Choroid plexus epithelial cell (primary cell): ENCODE measurements at regions not wholly inside any gene's neighbourhood (a gene's known extent, or its start where the extent isn't known, plus 50 kb on each side); places are given as distances from the start of the nearest gene placed in this dataset.

Source experiments
- DNase-seq: peaks from one replicate; pipeline ENCODE4 v3.0.0-alpha.2; 2010; ENCODE audit warnings: low read depth
- H3K4me3 ChIP-seq: 2 replicates; pipeline ENCODE4 v1.5.1; 2011; ENCODE audit warnings: low read depth, mild to moderate bottlenecking, control low read depth, low read length, moderate library complexity
- TF ChIP-seq, protein P1 (sequence below): conservative IDR thresholded peaks from 2 replicates; pipeline ENCODE4 v1.5.1; 2011; ENCODE audit warnings: low read depth, mild to moderate bottlenecking, control low read depth, inconsistent platforms, low read length, moderate library complexity

DNA sequence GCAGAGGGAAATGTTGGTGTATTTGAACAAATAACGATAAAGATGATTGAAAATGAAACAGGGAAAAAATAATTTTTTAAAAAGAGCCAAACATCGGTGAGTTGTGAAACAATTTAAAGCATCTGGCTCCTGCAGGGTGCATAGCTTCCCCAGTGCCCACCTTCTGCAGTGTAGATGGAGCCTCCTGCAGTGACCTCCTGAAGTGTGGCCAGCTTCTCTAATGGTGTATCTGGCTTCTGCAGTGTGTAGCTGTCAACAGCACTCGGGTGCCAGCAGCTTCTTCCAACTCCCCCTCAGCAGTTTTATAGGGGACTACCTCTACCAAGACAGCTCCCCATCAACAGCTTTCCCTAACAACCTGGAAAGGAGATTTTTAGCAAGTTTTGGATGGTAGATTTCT, 279.4 kb upstream of the SEMA6A start:
- no peak overlapping the region for H3K4me3 ChIP-seq
- TF ChIP-seq, protein P1, sequence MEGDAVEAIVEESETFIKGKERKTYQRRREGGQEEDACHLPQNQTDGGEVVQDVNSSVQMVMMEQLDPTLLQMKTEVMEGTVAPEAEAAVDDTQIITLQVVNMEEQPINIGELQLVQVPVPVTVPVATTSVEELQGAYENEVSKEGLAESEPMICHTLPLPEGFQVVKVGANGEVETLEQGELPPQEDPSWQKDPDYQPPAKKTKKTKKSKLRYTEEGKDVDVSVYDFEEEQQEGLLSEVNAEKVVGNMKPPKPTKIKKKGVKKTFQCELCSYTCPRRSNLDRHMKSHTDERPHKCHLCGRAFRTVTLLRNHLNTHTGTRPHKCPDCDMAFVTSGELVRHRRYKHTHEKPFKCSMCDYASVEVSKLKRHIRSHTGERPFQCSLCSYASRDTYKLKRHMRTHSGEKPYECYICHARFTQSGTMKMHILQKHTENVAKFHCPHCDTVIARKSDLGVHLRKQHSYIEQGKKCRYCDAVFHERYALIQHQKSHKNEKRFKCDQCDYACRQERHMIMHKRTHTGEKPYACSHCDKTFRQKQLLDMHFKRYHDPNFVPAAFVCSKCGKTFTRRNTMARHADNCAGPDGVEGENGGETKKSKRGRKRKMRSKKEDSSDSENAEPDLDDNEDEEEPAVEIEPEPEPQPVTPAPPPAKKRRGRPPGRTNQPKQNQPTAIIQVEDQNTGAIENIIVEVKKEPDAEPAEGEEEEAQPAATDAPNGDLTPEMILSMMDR: no peak
- no peak for DNase-seq

- TF ChIP-seq, protein P1: no peak
- H3K4me3 ChIP-seq: no peak overlapping the region
- peak; percentile 17 for DNase-seq
Measured at GRCh38 chr5:116848954-116849581, 274.4 kb upstream of the SEMA6A start.

DNA sequence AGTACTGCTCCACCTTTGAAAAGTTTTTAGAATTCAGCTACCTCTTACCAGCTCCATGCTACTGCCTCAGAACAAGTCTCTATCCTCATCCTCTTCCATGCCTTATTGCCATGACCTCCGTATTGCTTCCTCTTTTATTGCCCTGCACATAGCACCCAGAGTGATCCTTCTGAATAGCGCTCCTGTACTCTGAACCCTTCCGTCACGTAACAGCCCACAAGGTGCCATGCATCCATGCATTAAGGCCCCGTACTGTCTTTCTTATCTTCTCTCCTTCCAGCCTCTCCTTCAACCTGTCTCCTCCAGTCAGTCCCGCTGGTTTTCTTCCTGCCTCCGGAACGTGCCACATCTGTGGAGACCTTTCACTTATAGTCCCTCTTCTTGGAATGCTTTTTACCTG, 273.3 kb upstream of the SEMA6A start:
- TF ChIP-seq, protein P1: no peak
- DNase-seq: no peak
- H3K4me3 ChIP-seq: no peak overlapping the region

DNA sequence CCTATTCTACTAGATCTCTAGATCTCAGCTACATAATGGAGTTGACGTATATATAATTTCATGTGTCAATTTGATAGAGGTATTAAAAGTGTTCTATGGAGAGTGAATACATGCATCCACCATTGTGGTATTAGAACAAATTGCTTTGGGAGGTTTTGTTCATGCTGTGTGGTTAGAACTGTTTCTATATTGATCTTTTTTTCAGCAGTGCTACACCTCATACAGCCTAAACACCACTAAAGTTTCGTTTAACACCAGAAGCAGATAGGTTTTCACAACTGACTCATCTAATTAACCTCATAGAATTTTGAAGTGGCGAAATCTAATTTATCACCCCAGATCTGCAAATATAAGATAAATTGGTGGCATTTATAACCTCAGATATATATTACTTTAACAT, 269.4 kb upstream of the SEMA6A start:
- H3K4me3 ChIP-seq: no peak overlapping the region
- TF ChIP-seq, protein P1: no peak
- no peak for DNase-seq

- no peak overlapping the region for H3K4me3 ChIP-seq
- no peak for DNase-seq
- TF ChIP-seq, protein P1: no peak
Measured at GRCh38 chr5:116842514-116842961, 267.9 kb upstream of the SEMA6A start.

- no peak for DNase-seq
- TF ChIP-seq, protein P1: no peak
- H3K4me3 ChIP-seq: no peak overlapping the region
Measured at GRCh38 chr5:116841734-116842133, 267.1 kb upstream of the SEMA6A start.

- TF ChIP-seq, protein P1: no peak
- DNase-seq: no peak
- no peak overlapping the region for H3K4me3 ChIP-seq
Measured at GRCh38 chr5:116838011-116838536, 263.5 kb upstream of the SEMA6A start.
